CD8-positive, alpha-beta memory T cell (primary cell): ENCODE measurements at regions not wholly inside any gene's neighbourhood (a gene's known extent, or its start where the extent isn't known, plus 50 kb on each side); places are given as distances from the start of the nearest gene placed in this dataset.

Experiments
- CTCF ChIA-PET: fragments of 350-600 bp; sonication (Branson Sonifier 250); formaldehyde crosslinking; loops from one replicate; lab custom pipeline; 2021; ENCODE audit warnings: antibody characterized with exemption; lab: Charles Lee
- POLR2A ChIA-PET: fragments of 350-600 bp; sonication (Branson Sonifier 250); formaldehyde crosslinking; loops from one replicate; lab custom pipeline; 2021; ENCODE audit warnings: antibody characterized with exemption; lab: Charles Lee
- DNase-seq, 5 donors: peaks; one replicate each; pipeline versions ENCODE4 v3.0.0 to v3.0.0-alpha.2; 2020 to 2022; ENCODE audit warnings: mixed read lengths in 1 of 5
- H3K27ac ChIP-seq: one replicate; pipeline ENCODE4 v1.7.0; 2013; ENCODE audit warnings: low read depth, mild to moderate bottlenecking, low read length, moderate library complexity
- H3K27me3 ChIP-seq: 2 replicates; pipeline ENCODE4 v1.7.0; 2013; ENCODE audit warnings: low read length, mild to moderate bottlenecking; ENCODE audit not compliant: insufficient read depth, poor library complexity, severe bottlenecking
- H3K36me3 ChIP-seq: 2 replicates; pipeline ENCODE4 v1.7.0; 2013; ENCODE audit warnings: mild to moderate bottlenecking, low read length, moderate library complexity; ENCODE audit not compliant: insufficient read depth
- H3K4me1 ChIP-seq: 2 replicates; pipeline ENCODE4 v1.7.0; 2013; ENCODE audit warnings: mild to moderate bottlenecking, low read length, moderate library complexity; ENCODE audit not compliant: insufficient read depth
- H3K4me3 ChIP-seq: 2 replicates; pipeline ENCODE4 v1.7.0; 2013; ENCODE audit warnings: mild to moderate bottlenecking, low read length
- H3K9me3 ChIP-seq: 2 replicates; pipeline ENCODE4 v1.7.0; 2013; ENCODE audit warnings: mild to moderate bottlenecking, low read length
- H3K27ac Mint-ChIP-seq, 8 donors: one replicate each; pipeline ENCODE4 v1.8.0; 2020 to 2021; ENCODE audit warnings: mixed read lengths in 8 of 8, mild to moderate bottlenecking in 6 of 8, inconsistent platforms in 3 of 8, moderate library complexity in 3 of 8
- H3K27me3 Mint-ChIP-seq, 2 donors: one replicate each; pipeline ENCODE4 v1.8.0; 2020 to 2021; ENCODE audit warnings: mixed read lengths in 2 of 2, mild to moderate bottlenecking in 1 of 2, moderate library complexity in 1 of 2
- H3K36me3 Mint-ChIP-seq, 3 donors: one replicate each; pipeline ENCODE4 v1.8.0; 2020 to 2021; ENCODE audit warnings: mixed read lengths in 3 of 3, inconsistent platforms in 1 of 3, mild to moderate bottlenecking in 1 of 3
- H3K4me1 Mint-ChIP-seq, 3 donors: one replicate each; pipeline ENCODE4 v1.8.0; 2020 to 2021; ENCODE audit warnings: mixed read lengths in 3 of 3, inconsistent platforms in 1 of 3, mild to moderate bottlenecking in 1 of 3
- H3K4me3 Mint-ChIP-seq, 7 donors: one replicate each; pipeline ENCODE4 v1.8.0; 2020 to 2021; ENCODE audit warnings: mixed read lengths in 7 of 7, mild to moderate bottlenecking in 6 of 7, moderate library complexity in 4 of 7, inconsistent platforms in 2 of 7
- H3K9me3 Mint-ChIP-seq, 5 donors: one replicate each; pipeline ENCODE4 v1.8.0; 2020 to 2022; ENCODE audit warnings: mixed read lengths in 5 of 5, mild to moderate bottlenecking in 3 of 5, moderate library complexity in 2 of 5, inconsistent platforms in 1 of 5

- Histone ChIP-seq H3K4me1 (peaks cover 4% of the 10 kb centered on the region), H3K9me3 (no peaks in the 10 kb centered on the region), H3K27me3 (no peaks in the 10 kb centered on the region), H3K36me3 (no peaks in the 10 kb centered on the region), H3K27ac (no peak overlapping the region), H3K4me3 (no peak overlapping the region)
- Mint-ChIP-seq H3K27me3 (peaks cover 2 to 6% of the 10 kb centered on the region in 2 donors), H3K36me3 (peaks cover 0 to 2% (median 0%) of the 10 kb centered on the region in 3 donors), H3K27ac (peak overlapping the region in 6 of 8 donors; percentile 13 to 85 (median 70)), H3K4me1 (peaks cover 11 to 20% (median 19%) of the 10 kb centered on the region in 3 donors), H3K4me3 (peak overlapping the region in 5 of 7 donors; percentile 9 to 82 (median 46)), H3K9me3 (no peaks in the 10 kb centered on the region)
- ChIA-PET POLR2A (no interaction called here), CTCF (no interaction called here)
- peak in 1 of 5 donors; percentile 35 for DNase-seq
Measured at GRCh38 chr17:14559264-14560119, 258.6 kb downstream of the HS3ST3B1 start.

GRCh38 chr17:14557480-14557879 lies 256.6 kb downstream of the HS3ST3B1 start:
- Mint-ChIP-seq H3K9me3 (no peaks in the 10 kb centered on the region), H3K4me3 (no peak overlapping the region), H3K36me3 (no peaks in the 10 kb centered on the region), H3K27me3 (peaks cover 2 to 6% of the 10 kb centered on the region in 2 donors), H3K27ac (no peak overlapping the region), H3K4me1 (peaks cover 15 to 21% (median 20%) of the 10 kb centered on the region in 3 donors)
- peaks cover 4% of the 10 kb centered on the region for H3K4me1 ChIP-seq
- no peaks in the 10 kb centered on the region for H3K9me3 ChIP-seq
- H3K27me3 ChIP-seq = no peaks in the 10 kb centered on the region
- H3K27ac ChIP-seq = no peak overlapping the region
- POLR2A ChIA-PET = no interaction called here
- CTCF ChIA-PET = no interaction called here
- no peak for DNase-seq
- H3K36me3 ChIP-seq = no peaks in the 10 kb centered on the region
- no peak overlapping the region for H3K4me3 ChIP-seq

GRCh38 chr17:14553847-14554246 lies 253.0 kb downstream of the HS3ST3B1 start:
- Histone ChIP-seq H3K36me3 (no peaks in the 10 kb centered on the region), H3K27ac (no peak overlapping the region), H3K4me1 (no peaks in the 10 kb centered on the region), H3K27me3 (no peaks in the 10 kb centered on the region), H3K9me3 (no peaks in the 10 kb centered on the region), H3K4me3 (no peak overlapping the region)
- ChIA-PET POLR2A (no interaction called here), CTCF (interaction anchor here (0.6 to 1.5 kb wide), 4 partner anchors 9 to 961 kb away, joined by 3 to 6 read pairs (median 3); no protein-coding TSS in a partner anchor)
- Mint-ChIP-seq H3K27ac (peak overlapping the region in 2 of 8 donors; percentile 25 to 56), H3K36me3 (no peaks in the 10 kb centered on the region), H3K9me3 (no peaks in the 10 kb centered on the region), H3K27me3 (peaks cover 3 to 16% of the 10 kb centered on the region in 2 donors), H3K4me3 (no peak overlapping the region), H3K4me1 (peaks cover 0 to 5% (median 4%) of the 10 kb centered on the region in 3 donors)
- no peak for DNase-seq

GRCh38 chr17:14552306-14552705 lies 251.4 kb downstream of the HS3ST3B1 start:
- Histone ChIP-seq H3K27ac (no peak overlapping the region), H3K9me3 (no peaks in the 10 kb centered on the region), H3K4me1 (no peaks in the 10 kb centered on the region), H3K4me3 (no peak overlapping the region), H3K36me3 (no peaks in the 10 kb centered on the region), H3K27me3 (no peaks in the 10 kb centered on the region)
- H3K27ac Mint-ChIP-seq = peak overlapping the region in 1 of 8 donors; percentile 10
- peaks cover 0 to 4% (median 1%) of the 10 kb centered on the region in 3 donors for H3K4me1 Mint-ChIP-seq
- DNase-seq = no peak
- H3K4me3 Mint-ChIP-seq = no peak overlapping the region
- H3K9me3 Mint-ChIP-seq = no peaks in the 10 kb centered on the region
- no peaks in the 10 kb centered on the region for H3K36me3 Mint-ChIP-seq
- CTCF ChIA-PET = no interaction called here
- H3K27me3 Mint-ChIP-seq = peaks cover 5 to 21% of the 10 kb centered on the region in 2 donors
- POLR2A ChIA-PET = no interaction called here

GRCh38 chr17:14547556-14547955 lies 246.7 kb downstream of the HS3ST3B1 start:
- H3K9me3 Mint-ChIP-seq = peaks cover 0 to 6% (median 0%) of the 10 kb centered on the region in 5 donors
- no peak for DNase-seq
- H3K27ac Mint-ChIP-seq = no peak overlapping the region
- ChIA-PET CTCF (no interaction called here), POLR2A (interaction anchor here (0.6 kb wide), 1 partner anchor 247 kb away, joined by 3 read pairs; no protein-coding TSS in a partner anchor)
- H3K27ac ChIP-seq = no peak overlapping the region
- peaks cover 8 to 40% of the 10 kb centered on the region in 2 donors for H3K27me3 Mint-ChIP-seq
- no peak overlapping the region for H3K4me3 ChIP-seq
- H3K9me3 ChIP-seq = no peaks in the 10 kb centered on the region
- no peak overlapping the region for H3K4me3 Mint-ChIP-seq
- no peaks in the 10 kb centered on the region for H3K4me1 ChIP-seq
- peaks cover 0 to 6% (median 0%) of the 10 kb centered on the region in 3 donors for H3K36me3 Mint-ChIP-seq
- H3K27me3 ChIP-seq = no peaks in the 10 kb centered on the region
- H3K36me3 ChIP-seq = no peaks in the 10 kb centered on the region
- peaks cover 8 to 11% (median 9%) of the 10 kb centered on the region in 3 donors for H3K4me1 Mint-ChIP-seq

GRCh38 chr17:14547016-14547415 lies 246.1 kb downstream of the HS3ST3B1 start:
- DNase-seq = no peak
- H3K36me3 Mint-ChIP-seq = peaks cover 0 to 6% (median 0%) of the 10 kb centered on the region in 3 donors
- no peaks in the 10 kb centered on the region for H3K4me1 ChIP-seq
- CTCF ChIA-PET = no interaction called here
- H3K36me3 ChIP-seq = no peaks in the 10 kb centered on the region
- H3K4me3 ChIP-seq = no peak overlapping the region
- POLR2A ChIA-PET = interaction anchor here (0.6 kb wide), 1 partner anchor 247 kb away, joined by 3 read pairs; no protein-coding TSS in a partner anchor
- H3K27me3 Mint-ChIP-seq = peaks cover 9 to 43% of the 10 kb centered on the region in 2 donors
- H3K9me3 Mint-ChIP-seq = peaks cover 0 to 6% (median 0%) of the 10 kb centered on the region in 5 donors
- peaks cover 8 to 11% (median 9%) of the 10 kb centered on the region in 3 donors for H3K4me1 Mint-ChIP-seq
- H3K9me3 ChIP-seq = no peaks in the 10 kb centered on the region
- H3K4me3 Mint-ChIP-seq = no peak overlapping the region
- no peak overlapping the region for H3K27ac ChIP-seq
- H3K27ac Mint-ChIP-seq = no peak overlapping the region
- H3K27me3 ChIP-seq = no peaks in the 10 kb centered on the region

GRCh38 chr17:14545156-14545906 lies 244.4 kb downstream of the HS3ST3B1 start:
- Histone ChIP-seq H3K4me1 (no peaks in the 10 kb centered on the region), H3K4me3 (no peak overlapping the region), H3K27ac (no peak overlapping the region), H3K36me3 (no peaks in the 10 kb centered on the region), H3K9me3 (no peaks in the 10 kb centered on the region), H3K27me3 (no peaks in the 10 kb centered on the region)
- peaks cover 0 to 6% (median 0%) of the 10 kb centered on the region in 3 donors for H3K36me3 Mint-ChIP-seq
- H3K4me3 Mint-ChIP-seq = peak overlapping the region in 6 of 7 donors; percentile 10 to 77 (median 54)
- peaks cover 9 to 36% of the 10 kb centered on the region in 2 donors for H3K27me3 Mint-ChIP-seq
- peak in 1 of 5 donors; percentile 3 for DNase-seq
- ChIA-PET CTCF (interaction anchor here (0.9 kb wide), 1 partner anchor 8 kb away, joined by 3 read pairs; no protein-coding TSS in a partner anchor), POLR2A (no interaction called here)
- peak overlapping the region in 3 of 8 donors; percentile 47 to 72 (median 70) for H3K27ac Mint-ChIP-seq
- H3K4me1 Mint-ChIP-seq = peaks cover 8 to 11% (median 9%) of the 10 kb centered on the region in 3 donors
- peaks cover 0 to 6% (median 0%) of the 10 kb centered on the region in 5 donors for H3K9me3 Mint-ChIP-seq
